IPS DF 6.9 (cell line): ENCODE measurements at regions not wholly inside any gene's neighbourhood (a gene's known extent, or its start where the extent isn't known, plus 50 kb on each side); places are given as distances from the start of the nearest gene placed in this dataset.

Experiments
- DNase-seq: peaks from one replicate; pipeline ENCODE4 v3.0.0-alpha.2; 2013; ENCODE audit warnings: low read depth, low spot score
- H3K27ac ChIP-seq: one replicate; pipeline ENCODE4 v1.5.1; 2013; ENCODE audit warnings: low read length, control low read depth
- H3K27me3 ChIP-seq: 2 replicates; pipeline ENCODE4 v1.6.1; 2013; ENCODE audit warnings: mild to moderate bottlenecking, low read length; ENCODE audit not compliant: control insufficient read depth, insufficient read depth
- H3K36me3 ChIP-seq: 2 replicates; pipeline ENCODE4 v1.6.1; 2013; ENCODE audit warnings: low read length; ENCODE audit not compliant: control insufficient read depth, insufficient read depth
- H3K4me1 ChIP-seq: 2 replicates; pipeline ENCODE4 v1.6.1; 2013; ENCODE audit warnings: low read length; ENCODE audit not compliant: control insufficient read depth, insufficient read depth
- H3K4me3 ChIP-seq: 2 replicates; pipeline ENCODE4 v1.5.1; 2013; ENCODE audit warnings: mild to moderate bottlenecking, low read length
- H3K9me3 ChIP-seq: 2 replicates; pipeline ENCODE4 v1.6.1; 2013; ENCODE audit warnings: low read length, inconsistent platforms; ENCODE audit not compliant: control insufficient read depth, insufficient read depth
- WGBS: extraction: QIAGEN DNeasy Blood & Tissue Kit; methylation state at CpG from one replicate; pipeline ENCODE4 v1.1.7; 2013; ENCODE audit warnings: mixed read lengths, missing lambda C conversion rate; ENCODE audit not compliant: insufficient read length, insufficient coverage; 5-methylcytosine and 5-hydroxymethylcytosine counted together

- WGBS = no CpG with 5 or more reads among the region's 11 CpGs
- no peaks in the 10 kb centered on the region for H3K27me3 ChIP-seq
- H3K4me1 ChIP-seq = no peaks in the 10 kb centered on the region
- H3K36me3 ChIP-seq = no peaks in the 10 kb centered on the region
- no peak for DNase-seq
- no peak overlapping the region for H3K27ac ChIP-seq
- H3K4me3 ChIP-seq = no peak overlapping the region
- no peaks in the 10 kb centered on the region for H3K9me3 ChIP-seq
Observed at GRCh38 chr6:37580176-37580955, 80.7 kb upstream of the CCDC167 start.

GRCh38 chr6:37579444-37580067 is 79.9 kb upstream of the CCDC167 start:
- Histone ChIP-seq H3K27ac (no peak overlapping the region), H3K36me3 (no peaks in the 10 kb centered on the region), H3K4me1 (no peaks in the 10 kb centered on the region), H3K9me3 (no peaks in the 10 kb centered on the region), H3K27me3 (no peaks in the 10 kb centered on the region), H3K4me3 (no peak overlapping the region)
- no CpG with 5 or more reads among the region's 7 CpGs for WGBS
- no peak for DNase-seq

GRCh38 chr6:37578104-37578503 is 78.4 kb upstream of the CCDC167 start:
- Histone ChIP-seq H3K4me3 (no peak overlapping the region), H3K27me3 (no peaks in the 10 kb centered on the region), H3K4me1 (no peaks in the 10 kb centered on the region), H3K9me3 (no peaks in the 10 kb centered on the region), H3K27ac (no peak overlapping the region), H3K36me3 (no peaks in the 10 kb centered on the region)
- DNase-seq = no peak
- WGBS = no CpG with 5 or more reads among the region's 12 CpGs

DNA sequence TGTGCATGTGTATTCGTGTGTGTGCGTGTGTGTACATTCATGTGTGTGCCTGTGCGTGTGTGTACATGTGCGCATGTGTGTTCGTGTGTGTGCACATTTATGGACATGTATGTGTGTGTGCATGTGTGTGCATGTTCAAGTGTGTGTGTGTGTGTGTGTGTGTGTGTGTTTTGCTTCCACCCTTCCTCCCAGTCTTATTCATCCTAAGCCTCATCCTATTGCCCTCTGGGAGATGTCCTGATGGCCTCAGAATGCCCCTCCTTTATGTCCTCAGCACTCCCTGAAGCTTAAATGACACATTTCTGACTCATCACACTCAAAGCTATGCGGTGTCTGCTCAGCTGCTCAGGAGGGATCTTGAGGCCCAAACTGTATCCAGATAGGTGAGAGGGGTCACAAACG is 76.6 kb upstream of the CCDC167 start:
- no peak overlapping the region for H3K4me3 ChIP-seq
- no peaks in the 10 kb centered on the region for H3K9me3 ChIP-seq
- DNase-seq = no peak
- no CpG with 5 or more reads among the region's 7 CpGs for WGBS
- no peak overlapping the region for H3K27ac ChIP-seq
- H3K4me1 ChIP-seq = no peaks in the 10 kb centered on the region
- no peaks in the 10 kb centered on the region for H3K36me3 ChIP-seq
- H3K27me3 ChIP-seq = no peaks in the 10 kb centered on the region

- no peaks in the 10 kb centered on the region for H3K27me3 ChIP-seq
- H3K4me3 ChIP-seq = no peak overlapping the region
- DNase-seq = no peak
- WGBS = no CpG with 5 or more reads among the region's 4 CpGs
- no peaks in the 10 kb centered on the region for H3K4me1 ChIP-seq
- no peak overlapping the region for H3K27ac ChIP-seq
- H3K9me3 ChIP-seq = no peaks in the 10 kb centered on the region
- H3K36me3 ChIP-seq = no peaks in the 10 kb centered on the region
Observed at GRCh38 chr6:37575221-37575620, 75.5 kb upstream of the CCDC167 start.

GRCh38 chr6:37572334-37572733 is 72.6 kb upstream of the CCDC167 start:
- no peaks in the 10 kb centered on the region for H3K9me3 ChIP-seq
- DNase-seq = no peak
- H3K27ac ChIP-seq = no peak overlapping the region
- no peaks in the 10 kb centered on the region for H3K36me3 ChIP-seq
- no CpG with 5 or more reads among the region's 4 CpGs for WGBS
- H3K4me3 ChIP-seq = no peak overlapping the region
- H3K27me3 ChIP-seq = no peaks in the 10 kb centered on the region
- H3K4me1 ChIP-seq = no peaks in the 10 kb centered on the region

DNA sequence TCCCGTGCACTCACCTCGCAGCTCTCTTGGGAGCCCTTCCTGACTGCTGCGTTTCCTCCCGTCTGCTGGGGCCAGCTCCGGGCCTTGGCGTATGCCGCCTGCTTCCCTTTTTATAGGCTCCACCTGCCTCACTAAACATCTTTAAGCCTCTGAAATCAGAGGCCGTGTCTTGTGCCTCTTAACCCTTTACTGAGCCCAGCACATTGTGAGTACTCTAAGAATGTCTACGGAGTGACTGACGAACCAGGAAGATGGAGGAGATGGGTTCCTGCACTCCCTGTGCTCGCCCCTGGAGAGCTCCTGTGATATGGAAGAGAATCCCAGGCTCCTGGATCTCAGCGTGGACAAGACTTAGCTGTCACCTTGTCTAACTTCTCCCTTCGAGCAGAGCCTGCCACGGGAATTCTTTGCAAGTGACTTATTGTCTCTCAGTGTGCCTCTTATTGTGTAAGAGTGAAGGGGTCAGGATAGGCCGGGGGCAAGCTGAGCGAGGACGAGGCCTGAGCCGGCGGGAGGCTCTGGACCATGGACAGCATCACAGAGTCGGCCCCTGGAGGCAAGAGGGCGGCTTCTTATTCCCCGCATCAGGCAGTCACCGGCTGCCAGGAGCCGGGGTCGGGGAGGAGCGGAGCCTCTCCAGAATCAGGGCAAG is 70.9 kb upstream of the CCDC167 start:
- Histone ChIP-seq H3K4me3 (no peak overlapping the region), H3K36me3 (no peaks in the 10 kb centered on the region), H3K9me3 (no peaks in the 10 kb centered on the region), H3K27ac (no peak overlapping the region), H3K4me1 (no peaks in the 10 kb centered on the region), H3K27me3 (no peaks in the 10 kb centered on the region)
- no CpG with 5 or more reads among the region's 26 CpGs for WGBS
- DNase-seq = no peak

DNA sequence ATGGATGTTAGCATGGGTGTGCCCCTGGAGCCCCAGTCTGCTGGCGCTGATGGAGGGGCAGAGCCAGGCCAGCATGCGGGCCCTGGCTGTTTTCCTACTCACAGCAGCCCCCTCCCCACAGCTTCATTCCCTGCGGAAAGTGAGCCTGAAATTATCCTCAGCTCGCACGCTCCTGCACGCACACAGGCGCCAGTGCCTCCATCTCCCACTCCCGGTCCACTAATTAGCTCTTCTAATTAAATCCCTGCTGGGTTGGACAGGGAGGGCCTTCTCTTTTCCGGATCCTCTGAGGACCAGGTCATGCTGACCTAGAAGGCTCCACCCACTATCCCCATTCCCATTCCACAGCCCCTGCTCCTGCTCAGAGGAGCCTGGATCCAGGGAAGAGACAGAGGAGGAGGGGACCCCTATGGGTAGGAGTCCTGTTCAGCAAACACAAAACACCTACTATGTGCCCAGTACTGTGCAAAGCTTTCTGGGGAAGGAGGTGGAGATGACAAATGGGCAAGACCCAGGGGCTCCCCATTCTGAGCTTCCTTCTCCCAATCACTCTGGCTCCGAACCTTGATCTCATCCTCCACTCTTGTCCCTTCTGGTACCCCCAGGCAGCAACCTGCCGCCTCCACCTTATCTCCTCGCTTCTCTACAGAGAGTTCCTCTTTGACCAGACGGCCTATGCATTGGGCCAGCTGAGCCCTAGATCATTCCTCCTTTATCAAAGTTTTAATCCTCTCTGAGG is 70.2 kb upstream of the CCDC167 start:
- DNase-seq = no peak
- no peak overlapping the region for H3K27ac ChIP-seq
- H3K9me3 ChIP-seq = no peaks in the 10 kb centered on the region
- no peaks in the 10 kb centered on the region for H3K4me1 ChIP-seq
- WGBS = no CpG with 5 or more reads among the region's 13 CpGs
- H3K27me3 ChIP-seq = no peaks in the 10 kb centered on the region
- H3K36me3 ChIP-seq = no peaks in the 10 kb centered on the region
- H3K4me3 ChIP-seq = no peak overlapping the region

DNA sequence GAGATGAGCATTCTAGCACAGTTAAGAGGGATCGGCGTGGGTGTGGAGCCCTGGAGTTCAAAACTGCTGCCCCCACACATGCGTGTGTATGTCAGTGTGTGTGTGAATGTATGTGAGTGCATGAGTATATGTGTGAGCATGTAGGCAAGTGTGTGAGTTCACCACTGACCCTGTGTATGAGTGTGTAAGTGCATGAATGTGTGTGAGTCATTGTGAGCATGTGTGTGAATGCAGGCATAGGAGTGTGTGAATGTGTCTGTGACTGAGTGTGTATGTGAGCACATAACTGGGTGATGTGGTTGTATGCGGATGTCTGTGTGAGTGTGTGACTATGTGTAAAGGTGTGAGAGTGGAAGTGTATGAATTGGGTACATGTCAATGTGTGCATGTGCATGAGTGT is 69.6 kb upstream of the CCDC167 start:
- no peaks in the 10 kb centered on the region for H3K36me3 ChIP-seq

GRCh38 chr6:37566950-37567349 is 67.3 kb upstream of the CCDC167 start:
- WGBS = no CpG with 5 or more reads among the region's 3 CpGs
- Histone ChIP-seq H3K27me3 (no peaks in the 10 kb centered on the region), H3K27ac (no peak overlapping the region), H3K4me1 (no peaks in the 10 kb centered on the region), H3K9me3 (no peaks in the 10 kb centered on the region), H3K4me3 (no peak overlapping the region), H3K36me3 (no peaks in the 10 kb centered on the region)
- no peak for DNase-seq

More for the DNA sequence above, 69.6 kb upstream of the CCDC167 start:
- Histone ChIP-seq H3K9me3 (no peaks in the 10 kb centered on the region), H3K4me1 (no peaks in the 10 kb centered on the region), H3K27ac (no peak overlapping the region), H3K27me3 (no peaks in the 10 kb centered on the region), H3K4me3 (no peak overlapping the region)
- DNase-seq = no peak
- 100% methylated on average over 1 of the region's 4 CpGs for WGBS
